GM13976 (cell line): ENCODE measurements at regions not wholly inside any gene's neighbourhood (a gene's known extent, or its start where the extent isn't known, plus 50 kb on each side); places are given as distances from the start of the nearest gene placed in this dataset.

Source experiments
- DNase-seq: peaks from one replicate; pipeline ENCODE4 v3.0.0; 2012; ENCODE audit warnings: low spot score
- in situ Hi-C: fragments of 300-500 bp; cut with MboI; formaldehyde crosslinking; loops from one replicate; pipeline ENCODE4 v1.12.0; 2022; ENCODE audit warnings: low sequenced_read_pairs, mixed read lengths, inconsistent platforms; ENCODE audit not compliant: unreplicated experiment
- TF ChIP-seq, protein P1 (sequence below): IDR thresholded peaks from 2 replicates; pipeline ENCODE4 v1.5.1; 2012; ENCODE audit warnings: borderline replicate concordance, mild to moderate bottlenecking; ENCODE audit not compliant: insufficient read depth; ENCODE audit errors: extremely low read depth, missing control alignments, control extremely low read depth

DNA sequence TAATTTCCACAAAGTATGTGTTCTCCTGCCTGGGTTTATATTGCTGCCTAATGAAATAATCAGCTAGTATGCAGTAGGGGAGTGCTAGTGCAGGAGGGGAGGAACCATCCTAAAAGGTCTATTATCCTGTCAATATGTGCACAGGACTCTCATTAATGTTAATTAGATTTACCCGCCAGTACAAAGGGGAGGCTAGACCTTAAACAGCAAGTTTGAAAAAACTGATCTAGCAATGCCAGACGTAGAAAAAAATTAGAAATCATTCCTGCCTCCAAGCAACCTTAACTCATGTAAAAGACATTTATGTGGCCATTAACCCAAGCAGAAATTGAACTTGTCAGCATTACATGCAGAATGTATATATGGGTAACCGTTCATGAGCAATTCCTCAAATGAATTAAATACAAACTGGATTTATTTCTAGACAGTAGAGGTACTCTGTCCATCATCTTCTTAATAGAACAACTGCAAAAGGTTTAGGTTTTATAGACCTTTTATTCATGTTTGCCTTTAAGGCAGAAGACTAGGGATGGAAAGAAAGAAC lies 294.3 kb upstream of the TENM3 start:
- TF ChIP-seq, protein P1, sequence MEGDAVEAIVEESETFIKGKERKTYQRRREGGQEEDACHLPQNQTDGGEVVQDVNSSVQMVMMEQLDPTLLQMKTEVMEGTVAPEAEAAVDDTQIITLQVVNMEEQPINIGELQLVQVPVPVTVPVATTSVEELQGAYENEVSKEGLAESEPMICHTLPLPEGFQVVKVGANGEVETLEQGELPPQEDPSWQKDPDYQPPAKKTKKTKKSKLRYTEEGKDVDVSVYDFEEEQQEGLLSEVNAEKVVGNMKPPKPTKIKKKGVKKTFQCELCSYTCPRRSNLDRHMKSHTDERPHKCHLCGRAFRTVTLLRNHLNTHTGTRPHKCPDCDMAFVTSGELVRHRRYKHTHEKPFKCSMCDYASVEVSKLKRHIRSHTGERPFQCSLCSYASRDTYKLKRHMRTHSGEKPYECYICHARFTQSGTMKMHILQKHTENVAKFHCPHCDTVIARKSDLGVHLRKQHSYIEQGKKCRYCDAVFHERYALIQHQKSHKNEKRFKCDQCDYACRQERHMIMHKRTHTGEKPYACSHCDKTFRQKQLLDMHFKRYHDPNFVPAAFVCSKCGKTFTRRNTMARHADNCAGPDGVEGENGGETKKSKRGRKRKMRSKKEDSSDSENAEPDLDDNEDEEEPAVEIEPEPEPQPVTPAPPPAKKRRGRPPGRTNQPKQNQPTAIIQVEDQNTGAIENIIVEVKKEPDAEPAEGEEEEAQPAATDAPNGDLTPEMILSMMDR: no peak
- no peak for DNase-seq
- in situ Hi-C loops: no loop called here

DNA sequence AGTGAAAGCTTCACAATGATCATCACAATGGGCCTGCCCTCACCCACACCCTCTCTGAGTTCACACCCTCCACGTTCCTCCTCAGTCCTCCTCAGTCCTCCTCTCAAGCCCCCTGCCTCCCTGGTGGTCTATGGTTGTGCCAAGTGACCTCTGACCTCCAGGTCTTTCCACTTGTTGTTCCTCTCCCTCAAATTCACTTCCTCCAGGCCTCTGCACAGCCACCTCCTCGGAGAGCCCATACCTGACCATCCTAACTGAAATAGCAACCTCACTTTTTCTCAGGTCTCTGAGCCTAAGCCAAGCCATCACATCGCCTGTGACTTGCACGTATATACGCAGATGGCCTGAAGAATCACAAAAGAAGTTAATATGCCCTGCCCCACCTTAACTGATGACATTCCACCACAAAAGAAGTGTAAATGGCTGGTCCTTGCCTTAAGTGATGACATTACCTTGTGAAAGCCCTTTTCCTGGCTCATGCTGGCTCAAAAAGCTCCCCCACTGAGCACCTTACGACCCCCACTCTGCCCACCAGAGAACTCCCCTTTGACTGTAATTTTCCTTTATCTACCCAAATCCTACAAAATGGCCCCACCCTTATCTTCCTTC lies 293.4 kb upstream of the TENM3 start:
- TF ChIP-seq, protein P1: no peak
- in situ Hi-C loops: no loop called here
- no peak for DNase-seq

DNA sequence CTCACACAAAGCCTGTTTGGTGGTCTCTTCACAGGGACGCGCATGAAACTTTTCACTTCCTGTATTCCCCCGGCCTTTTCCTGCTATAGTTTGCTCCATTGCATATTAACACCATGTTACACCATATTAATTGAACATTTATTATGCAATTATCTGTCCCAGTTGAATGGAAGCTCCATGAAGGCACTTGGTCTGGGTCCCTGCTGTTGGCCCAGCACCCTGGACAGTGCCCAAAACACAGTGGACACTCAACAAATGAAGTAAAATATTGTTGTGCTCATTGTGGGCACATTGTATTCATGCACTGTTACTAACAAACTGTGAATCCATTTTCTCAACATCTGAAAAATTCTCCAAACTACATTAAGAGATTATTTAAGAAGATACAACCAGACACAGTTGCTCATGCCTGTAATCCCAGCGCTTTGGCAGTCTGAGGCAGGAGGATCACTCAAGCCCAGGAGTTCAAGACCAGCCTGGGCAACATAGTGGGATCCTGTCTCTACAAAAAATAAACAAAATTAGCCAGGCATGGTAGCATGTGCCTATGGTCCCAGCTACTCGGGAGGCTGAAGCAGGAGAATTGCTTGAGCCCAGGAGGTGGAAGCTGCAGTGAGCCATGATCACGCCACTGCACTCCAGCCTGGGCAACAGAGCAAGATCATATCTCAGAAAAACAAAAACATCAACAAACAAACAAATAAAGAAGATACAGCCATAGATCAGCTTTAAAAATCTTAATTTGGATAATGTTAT lies 292.7 kb upstream of the TENM3 start:
- no peak for DNase-seq
- in situ Hi-C loops: no loop called here
- TF ChIP-seq, protein P1: no peak

DNA sequence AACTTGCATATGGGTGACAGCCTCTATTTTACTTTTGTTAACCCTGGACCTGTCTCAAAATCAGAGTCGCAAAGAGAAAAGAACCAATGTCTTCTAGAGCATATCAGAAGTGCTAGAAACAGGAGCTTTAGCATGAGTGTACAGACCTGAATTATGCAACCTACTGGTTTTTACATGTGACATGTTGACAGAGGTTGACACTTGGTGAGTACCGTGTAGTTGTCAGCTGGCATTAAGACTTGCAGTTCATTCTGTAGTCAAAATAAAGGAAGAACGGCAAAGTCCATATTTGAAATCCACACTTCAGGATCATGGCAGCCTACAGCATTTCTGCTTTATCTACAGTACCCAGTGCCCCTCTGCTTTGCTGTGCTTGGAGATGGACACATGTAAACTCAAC lies 291.9 kb upstream of the TENM3 start:
- DNase-seq: no peak
- in situ Hi-C loops: no loop called here
- TF ChIP-seq, protein P1: no peak

DNA sequence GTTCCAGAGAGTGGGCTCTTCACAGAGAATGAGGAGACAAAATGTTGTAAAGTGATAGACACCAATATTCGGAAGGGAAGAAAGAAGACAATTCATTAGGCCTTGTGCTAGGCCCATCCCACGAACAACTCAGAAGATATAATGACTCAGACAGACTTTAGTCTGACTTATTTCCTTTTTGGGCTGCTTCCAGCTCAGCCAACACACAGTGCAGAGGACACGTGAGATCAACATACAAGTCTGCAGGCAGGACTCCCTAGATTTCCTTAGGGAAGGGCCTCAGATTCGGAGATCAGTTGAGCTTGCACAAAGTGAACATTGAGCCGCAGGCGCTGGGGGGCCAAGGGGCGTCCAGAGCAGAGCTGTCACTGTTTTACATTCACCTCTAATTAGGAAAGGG lies 290.7 kb upstream of the TENM3 start:
- no peak for DNase-seq
- TF ChIP-seq, protein P1: no peak
- in situ Hi-C loops: no loop called here

DNA sequence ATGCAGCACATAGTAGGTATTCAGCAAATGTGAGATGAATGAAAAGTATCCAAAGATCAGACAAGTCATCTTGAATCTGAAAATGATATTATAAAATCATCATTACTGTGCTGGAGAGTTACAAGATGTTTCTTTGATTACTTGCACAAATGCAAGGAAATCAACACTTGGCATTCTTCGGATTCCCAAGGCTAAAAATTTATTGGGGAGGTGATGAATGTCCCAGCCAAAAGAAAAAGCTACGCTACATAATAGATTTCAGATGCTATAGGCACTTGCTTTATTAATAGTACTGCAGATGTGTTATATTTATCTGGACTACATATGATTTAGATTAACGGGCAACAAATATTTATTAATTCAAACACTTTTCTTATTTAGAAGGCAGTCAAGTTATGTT lies 286.7 kb upstream of the TENM3 start:
- TF ChIP-seq, protein P1: no peak
- in situ Hi-C loops: no loop called here
- no peak for DNase-seq
